BLaER1 treated with 17β-estradiol and CSF1 and Interleukin-3, amounts not matched to agents 10 nM and 100 nM (cell line): ENCODE measurements at regions not wholly inside any gene's neighbourhood (a gene's known extent, or its start where the extent isn't known, plus 50 kb on each side); places are given as distances from the start of the nearest gene placed in this dataset.

Experiments
- H3K27ac ChIP-seq, 11 experiments: shearing (Covaris generic); formaldehyde crosslinking; 2 replicates each; pipeline ENCODE4 v1.8.1; 2022
- H3K27me3 ChIP-seq, 11 experiments: shearing (Covaris generic); formaldehyde crosslinking; 2 replicates each; pipeline ENCODE4 v1.8.1; 2022
- H3K36me3 ChIP-seq, 11 experiments: shearing (Covaris generic); formaldehyde crosslinking; 2 replicates each; pipeline ENCODE4 v1.8.1; 2022
- H3K4me1 ChIP-seq, 10 experiments: shearing (Covaris generic); formaldehyde crosslinking; 2 replicates each; pipeline ENCODE4 v1.8.1; 2022
- H3K4me2 ChIP-seq, 11 experiments: shearing (Covaris generic); formaldehyde crosslinking; 2 replicates each; pipeline ENCODE4 v1.8.1; 2022
- H3K4me3 ChIP-seq, 10 experiments: shearing (Covaris generic); formaldehyde crosslinking; 2 replicates each; pipeline ENCODE4 v1.8.1; 2022
- H3K9ac ChIP-seq, 11 experiments: shearing (Covaris generic); formaldehyde crosslinking; 2 replicates each; pipeline ENCODE4 v1.8.1; 2022
- H3K9me3 ChIP-seq, 11 experiments: shearing (Covaris generic); formaldehyde crosslinking; replicated peaks in 1 of 11; 2 replicates each; pipeline ENCODE4 v1.8.1; 2022
- H4K20me1 ChIP-seq, 11 experiments: shearing (Covaris generic); formaldehyde crosslinking; 2 replicates each; pipeline ENCODE4 v1.8.1; 2022
- Cebpa-rat ChIP-seq, 11 experiments: shearing (Covaris generic); IDR thresholded peaks; 2 replicates each; pipeline ENCODE4 v1.8.1; 2022

DNA sequence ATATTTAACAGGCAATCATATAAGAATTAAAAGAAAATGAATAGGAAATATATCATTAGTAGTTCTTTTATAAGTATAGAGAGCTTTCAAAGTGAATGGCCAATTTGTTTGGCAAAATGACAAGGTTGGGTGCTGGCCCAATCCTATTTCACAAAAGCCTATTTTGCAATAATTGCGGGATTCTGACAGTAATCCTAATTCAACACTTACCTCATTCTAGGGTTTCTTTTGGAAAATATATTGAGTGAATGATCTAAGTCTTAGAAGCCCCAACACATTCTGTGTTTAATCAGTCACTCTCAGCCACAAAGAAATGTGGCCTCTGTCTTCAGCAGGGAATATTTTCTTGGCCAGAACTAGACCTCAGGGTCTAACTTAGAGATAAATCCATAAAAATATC, 835.9 kb upstream of the ZNF608 start:
- Histone ChIP-seq H3K9ac (no peak overlapping the region), H3K4me2 (no peak overlapping the region), H3K27ac (no peak overlapping the region), H3K4me3 (no peak overlapping the region), H3K4me1 (no peaks in the 10 kb centered on the region), H3K36me3 (no peaks in the 10 kb centered on the region), H4K20me1 (no peaks in the 10 kb centered on the region), H3K9me3 (peaks cover 0 to 17% (median 0%) of the 10 kb centered on the region in 11 experiments; a peak in 5 of 22 replicates), H3K27me3 (no peaks in the 10 kb centered on the region)
- TF ChIP-seq Cebpa-rat (IDR thresholded peaks at IDR 0.05), result no peak

DNA sequence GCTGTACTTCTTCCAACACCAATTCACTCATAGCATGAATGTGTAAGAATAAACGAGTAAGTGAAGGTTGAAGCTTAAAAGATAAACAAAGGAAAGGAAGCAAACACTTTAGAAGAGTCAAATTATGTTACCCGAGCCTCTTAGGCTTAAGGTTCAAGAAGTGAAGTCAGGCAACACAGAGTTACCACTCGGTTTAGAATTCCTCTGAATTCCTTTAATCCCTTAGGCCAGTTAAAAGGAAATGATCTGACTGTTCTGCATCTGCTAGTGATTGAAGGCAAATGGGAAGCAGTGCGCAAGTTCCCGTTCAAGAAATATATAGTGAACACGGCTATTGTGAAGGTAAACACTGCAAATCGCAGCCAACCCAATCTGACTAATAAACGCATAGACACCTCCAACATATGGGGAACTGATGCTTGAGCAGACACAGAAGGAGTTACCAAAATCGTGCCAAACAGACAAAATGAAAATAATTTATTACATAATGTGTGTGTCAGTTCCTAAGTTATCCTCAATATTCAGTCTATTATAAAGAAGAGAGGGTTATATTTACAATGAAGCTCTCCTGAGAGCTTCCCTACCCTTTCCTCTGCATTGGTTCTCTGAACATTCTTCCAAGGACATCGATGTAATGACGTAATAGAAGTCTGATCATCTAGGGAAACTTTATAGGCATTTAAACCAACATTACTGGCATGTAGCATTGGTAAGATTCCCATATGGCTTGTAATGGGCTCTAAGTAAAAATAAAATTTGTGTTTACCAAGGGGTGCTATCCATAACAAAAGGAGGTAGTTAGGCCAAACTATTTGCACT, 837.1 kb upstream of the ZNF608 start:
- Histone ChIP-seq H3K4me2 (no peak overlapping the region), H3K9ac (no peak overlapping the region), H3K36me3 (no peaks in the 10 kb centered on the region), H3K4me3 (no peak overlapping the region), H3K27ac (no peak overlapping the region), H3K4me1 (no peaks in the 10 kb centered on the region), H3K9me3 (peaks cover 0 to 18% (median 0%) of the 10 kb centered on the region in 11 experiments; a peak in 5 of 22 replicates), H4K20me1 (no peaks in the 10 kb centered on the region), H3K27me3 (no peaks in the 10 kb centered on the region)
- TF ChIP-seq Cebpa-rat (IDR thresholded peaks at IDR 0.05), result no peak

DNA sequence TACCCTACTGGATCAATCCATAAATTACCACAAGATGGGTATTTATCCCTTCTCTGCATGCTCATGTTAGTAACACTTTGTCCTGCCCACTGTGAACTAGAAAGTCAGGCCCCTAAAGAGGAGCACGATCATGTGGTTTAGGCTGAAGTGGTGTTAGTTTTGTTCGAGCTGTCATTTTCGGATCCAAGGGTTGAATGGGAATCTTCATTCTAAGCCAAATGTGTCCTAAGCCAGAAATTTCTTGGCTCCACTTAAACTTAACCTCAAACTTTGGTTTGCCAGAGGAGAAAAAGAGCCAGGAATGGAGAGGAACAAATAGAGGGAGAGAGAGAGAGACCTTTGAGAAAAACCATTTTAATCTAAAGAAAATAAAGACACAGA, 837.7 kb upstream of the ZNF608 start:
- Histone ChIP-seq H3K4me1 (no peaks in the 10 kb centered on the region), H3K9me3 (peaks cover 0 to 18% (median 0%) of the 10 kb centered on the region in 11 experiments; a peak in 5 of 22 replicates)
- TF ChIP-seq Cebpa-rat (IDR thresholded peaks at IDR 0.05), result no peak

DNA sequence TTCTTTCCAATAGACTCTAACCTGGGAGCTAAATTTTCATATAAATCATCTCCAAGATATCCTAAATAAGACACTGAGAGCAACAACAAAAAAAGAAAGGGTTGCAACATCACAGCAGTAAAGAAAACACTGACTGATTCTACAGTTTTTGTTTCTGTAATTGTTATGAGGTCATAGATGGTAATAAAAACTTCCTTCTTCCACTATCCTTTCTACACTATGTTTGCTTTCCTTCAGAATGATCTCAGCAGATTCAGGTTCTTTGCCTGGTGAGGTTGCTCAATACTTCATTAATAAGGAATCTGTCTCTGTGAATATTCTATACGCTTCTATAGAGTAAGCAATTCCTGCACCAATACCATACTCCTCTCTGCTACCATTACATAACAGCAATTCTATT, 835.6 kb upstream of the GRAMD2B start:
- no peaks in the 10 kb centered on the region for H4K20me1 ChIP-seq
- no peaks in the 10 kb centered on the region for H3K4me1 ChIP-seq
- H3K9ac ChIP-seq, result no peak overlapping the region
- no peaks in the 10 kb centered on the region for H3K27me3 ChIP-seq
- no peaks in the 10 kb centered on the region for H3K36me3 ChIP-seq
- peaks cover 0 to 18% (median 0%) of the 10 kb centered on the region in 11 experiments; a peak in 5 of 22 replicates for H3K9me3 ChIP-seq
- H3K27ac ChIP-seq, result no peak overlapping the region
- no peak overlapping the region for H3K4me3 ChIP-seq
- TF ChIP-seq Cebpa-rat (IDR thresholded peaks at IDR 0.05), result no peak
- no peak overlapping the region for H3K4me2 ChIP-seq

More for the DNA sequence above, 837.7 kb upstream of the ZNF608 start:
- Histone ChIP-seq H3K36me3 (no peaks in the 10 kb centered on the region), H4K20me1 (no peaks in the 10 kb centered on the region), H3K4me2 (no peak overlapping the region), H3K27me3 (no peaks in the 10 kb centered on the region), H3K27ac (no peak overlapping the region), H3K4me3 (no peak overlapping the region), H3K9ac (no peak overlapping the region)

DNA sequence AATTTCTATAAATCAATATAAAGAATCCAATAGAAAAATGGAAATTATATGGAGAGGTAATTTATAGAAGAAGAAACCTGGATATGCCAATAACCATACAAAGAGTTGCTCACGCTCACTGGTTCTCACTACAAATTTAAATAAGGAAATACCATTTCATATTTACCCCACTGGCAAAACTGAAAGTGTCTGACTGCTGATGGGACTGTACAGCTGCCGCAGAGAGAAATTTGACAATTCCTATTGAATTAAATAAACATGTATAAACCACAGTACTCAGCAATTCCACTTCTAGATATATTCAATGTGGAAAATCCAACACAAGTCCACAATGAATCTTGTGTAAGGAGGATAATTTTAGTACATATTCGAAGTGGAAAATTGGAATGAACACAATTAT, 830.4 kb upstream of the GRAMD2B start:
- Histone ChIP-seq H3K27me3 (no peaks in the 10 kb centered on the region), H3K4me2 (no peak overlapping the region), H3K4me1 (0 out of 20 replicates have a peak, but pooled peaks cover 0 to 4% (median 0%) of the 10 kb centered on the region in 10 experiments), H3K9me3 (no peaks in the 10 kb centered on the region), H3K27ac (no peak overlapping the region), H3K4me3 (no peak overlapping the region), H3K9ac (no peak overlapping the region), H4K20me1 (no peaks in the 10 kb centered on the region), H3K36me3 (no peaks in the 10 kb centered on the region)
- no peak for TF ChIP-seq Cebpa-rat (IDR thresholded peaks at IDR 0.05)

DNA sequence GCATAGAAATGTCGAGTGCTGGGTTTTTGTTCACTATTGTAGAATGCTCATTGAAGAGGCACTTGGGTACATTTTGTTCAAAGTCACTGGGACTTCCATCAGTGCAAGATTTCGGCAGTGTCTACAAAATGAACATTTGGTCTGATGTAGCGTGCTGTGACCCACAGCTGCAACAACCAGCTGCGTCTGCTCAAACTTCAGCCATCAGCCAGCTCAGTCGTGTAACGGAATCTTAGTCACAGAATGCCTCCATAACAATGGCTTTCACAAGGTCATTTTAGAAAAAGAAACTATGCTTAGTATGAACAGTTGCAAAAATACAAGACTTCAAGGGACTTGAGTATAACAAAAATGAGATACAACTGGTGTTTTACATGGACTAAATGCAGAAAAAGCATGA, 828.1 kb upstream of the GRAMD2B start:
- Histone ChIP-seq H3K36me3 (no peaks in the 10 kb centered on the region), H3K27ac (no peak overlapping the region), H3K9ac (no peak overlapping the region), H3K9me3 (no peaks in the 10 kb centered on the region), H3K4me3 (no peak overlapping the region), H4K20me1 (no peaks in the 10 kb centered on the region), H3K27me3 (no peaks in the 10 kb centered on the region), H3K4me2 (no peak overlapping the region), H3K4me1 (0 out of 20 replicates have a peak, but pooled peaks cover 0 to 4% (median 0%) of the 10 kb centered on the region in 10 experiments)
- no peak for TF ChIP-seq Cebpa-rat (IDR thresholded peaks at IDR 0.05)

DNA sequence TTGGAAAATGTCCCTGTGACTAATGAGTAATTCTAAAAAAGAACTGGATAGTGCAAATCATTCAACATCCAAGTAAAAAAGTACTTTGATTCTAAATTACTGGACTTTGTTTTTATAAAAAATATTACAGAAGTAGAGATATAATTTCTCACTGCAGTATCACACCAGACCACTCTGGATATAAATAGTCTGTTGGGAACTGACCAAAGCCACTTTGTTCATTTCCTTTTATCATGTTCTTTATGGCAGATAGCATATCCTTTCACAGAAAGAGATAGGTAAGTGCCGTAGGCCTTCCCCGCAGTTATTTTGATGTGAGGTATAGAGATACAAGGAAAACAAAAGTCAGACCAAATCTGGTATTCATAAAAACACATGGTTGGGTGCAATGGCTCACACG, 827.4 kb upstream of the GRAMD2B start:
- Histone ChIP-seq H3K4me1 (0 out of 20 replicates have a peak, but pooled peaks cover 0 to 4% (median 0%) of the 10 kb centered on the region in 10 experiments), H3K27ac (no peak overlapping the region), H3K27me3 (no peaks in the 10 kb centered on the region), H3K9ac (no peak overlapping the region), H3K4me2 (no peak overlapping the region), H3K36me3 (no peaks in the 10 kb centered on the region), H3K9me3 (no peaks in the 10 kb centered on the region), H4K20me1 (no peaks in the 10 kb centered on the region), H3K4me3 (no peak overlapping the region)
- no peak for TF ChIP-seq Cebpa-rat (IDR thresholded peaks at IDR 0.05)

DNA sequence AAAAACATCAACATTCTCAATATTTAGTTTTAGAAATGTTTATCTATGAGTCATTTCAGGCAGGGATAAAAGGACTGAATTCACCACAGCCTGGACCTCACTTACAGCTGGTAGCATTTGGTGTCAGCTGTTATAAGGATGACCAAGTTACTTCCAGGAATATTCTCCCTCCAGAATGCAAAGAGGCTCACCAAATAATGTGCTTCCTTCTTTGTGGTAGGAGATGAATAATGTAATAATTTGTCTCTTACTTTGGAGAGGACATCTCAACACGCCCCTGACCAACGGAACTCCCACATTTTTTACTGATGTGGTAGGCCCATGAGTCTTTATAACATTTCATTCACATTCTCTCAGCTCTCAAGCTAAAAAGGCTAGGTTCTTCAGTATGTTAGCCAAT, 825.9 kb upstream of the GRAMD2B start:
- no peak for TF ChIP-seq Cebpa-rat (IDR thresholded peaks at IDR 0.05)

DNA sequence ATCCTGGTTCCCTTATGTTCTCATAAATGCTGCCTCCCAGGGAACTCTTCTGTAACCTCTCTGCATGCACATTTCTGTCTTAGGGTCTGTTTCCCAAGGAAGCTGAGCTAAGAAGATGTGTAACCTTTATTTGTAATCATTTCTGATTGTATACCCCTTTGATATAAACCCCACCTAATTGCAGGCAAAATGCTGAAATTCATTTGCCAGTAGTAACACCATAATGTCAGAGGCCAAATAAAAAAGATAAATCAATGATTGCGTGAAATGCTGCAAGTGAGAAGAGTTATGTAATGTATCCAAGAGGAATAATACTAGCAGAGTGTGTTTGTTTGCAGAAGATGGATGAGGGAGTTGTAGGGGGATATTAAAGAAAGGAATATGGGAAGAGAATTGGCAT, 822.6 kb upstream of the GRAMD2B start:
- Histone ChIP-seq H3K4me2 (no peak overlapping the region), H3K9ac (no peak overlapping the region), H3K4me3 (no peak overlapping the region), H3K27ac (no peak overlapping the region), H3K27me3 (no peaks in the 10 kb centered on the region), H4K20me1 (no peaks in the 10 kb centered on the region), H3K9me3 (no peaks in the 10 kb centered on the region), H3K36me3 (no peaks in the 10 kb centered on the region), H3K4me1 (no peaks in the 10 kb centered on the region)
- no peak for TF ChIP-seq Cebpa-rat (IDR thresholded peaks at IDR 0.05)

More for the DNA sequence above, 825.9 kb upstream of the GRAMD2B start:
- no peak overlapping the region for H3K9ac ChIP-seq
- no peak overlapping the region for H3K4me3 ChIP-seq
- H3K9me3 ChIP-seq, result no peaks in the 10 kb centered on the region
- no peak overlapping the region for H3K4me2 ChIP-seq
- H4K20me1 ChIP-seq, result no peaks in the 10 kb centered on the region
- no peak overlapping the region for H3K27ac ChIP-seq
- H3K4me1 ChIP-seq, result 0 out of 20 replicates have a peak, but pooled peaks cover 0 to 4% (median 0%) of the 10 kb centered on the region in 10 experiments
- H3K36me3 ChIP-seq, result no peaks in the 10 kb centered on the region
- no peaks in the 10 kb centered on the region for H3K27me3 ChIP-seq

DNA sequence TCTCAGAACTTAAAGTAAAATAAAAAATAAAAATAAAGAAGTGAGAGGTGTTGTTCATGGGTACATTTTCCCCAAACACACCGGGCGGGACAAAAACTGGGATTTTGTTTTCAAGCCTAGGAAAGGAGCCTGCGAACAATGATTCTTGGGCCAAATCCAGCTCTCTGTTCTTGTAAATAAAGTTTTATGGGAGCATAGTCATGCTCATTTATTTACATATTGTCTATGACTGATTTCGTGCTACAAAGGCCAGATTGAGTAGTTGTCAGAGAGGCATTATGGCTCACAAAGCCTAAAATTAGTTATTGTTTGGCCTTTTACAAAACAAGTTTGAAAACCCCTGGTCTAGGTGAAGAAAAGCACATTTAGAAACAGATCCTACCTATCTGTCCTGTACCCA, 821.0 kb upstream of the GRAMD2B start:
- Histone ChIP-seq H3K36me3 (no peaks in the 10 kb centered on the region), H3K9ac (no peak overlapping the region), H3K9me3 (no peaks in the 10 kb centered on the region), H4K20me1 (no peaks in the 10 kb centered on the region), H3K4me2 (no peak overlapping the region), H3K4me3 (no peak overlapping the region), H3K4me1 (no peaks in the 10 kb centered on the region; a peak in 1 of 20 replicates), H3K27ac (no peak overlapping the region), H3K27me3 (no peaks in the 10 kb centered on the region)
- no peak for TF ChIP-seq Cebpa-rat (IDR thresholded peaks at IDR 0.05)
